ENCODE measurements at regions not wholly inside any gene's neighbourhood (a gene's known extent, or its start where the extent isn't known, plus 50 kb on each side); places are given as distances from the start of the nearest gene placed in this dataset.
A peak's percentile ranks its signal among the peaks of the same experiment; 100 is the strongest.

GRCh38 chr5:10876006-10876744 lies 115.1 kb upstream of the DAP start:
- Histone ChIP-seq H3K9me2 (ENCODE audit: insufficient read depth) (no peaks in the 10 kb centered on the region; the same call in 1 of the 2 replicates), H3K9me3 (ENCODE audit: insufficient read depth, low read depth) (no peaks in the 10 kb centered on the region), H2AFZ (peak overlapping the region; percentile 58), H3K79me2 (ENCODE audit: low read depth) (no peaks in the 10 kb centered on the region), H3K4me3 (no peak overlapping the region), H3K27me3 (ENCODE audit: insufficient read depth, low read depth) (no peaks in the 10 kb centered on the region), H3K4me1 (replicated peaks; ENCODE audit: insufficient read depth) (peaks cover 16% of the 10 kb centered on the region), H3K4me2 (peak overlapping the region; percentile 48; the same call in 1 of the 2 replicates), H4K20me1 (ENCODE audit: insufficient read depth) (no peaks in the 10 kb centered on the region), H3K36me3 (ENCODE audit: low read depth) (no peaks in the 10 kb centered on the region), H3F3A (ENCODE audit: insufficient read depth, low read depth) (peaks cover 13% of the 10 kb centered on the region; the same call in 1 of the 2 replicates), H3K27ac (no peak overlapping the region)
- TF ChIP-seq EZH2 (IDR thresholded peaks at IDR 0.05; ENCODE audit: low read depth) (no peak), CTCF (conservative IDR thresholded peaks at IDR 0.05) (no peak)
- no TSS peak for BruUV-seq (replicated peaks)
- ChIA-PET CTCF (no interaction called here), POLR2A (ENCODE audit: unreplicated experiment) (no interaction called here)
- intact Hi-C loops (cut with micrococcal nuclease; ENCODE audit: unreplicated experiment), result no loop called here
- DNase-seq, result no peak

GRCh38 chr5:10875201-10875768 lies 114.3 kb upstream of the DAP start:
- Histone ChIP-seq H3K9me2 (ENCODE audit: insufficient read depth) (no peaks in the 10 kb centered on the region; the same call in 1 of the 2 replicates), H3K4me2 (peak overlapping the region; percentile 48), H3K4me3 (no peak overlapping the region), H3F3A (ENCODE audit: insufficient read depth, low read depth) (peaks cover 13% of the 10 kb centered on the region; the same call in 1 of the 2 replicates), H3K27ac (peak overlapping the region; percentile 25), H3K4me1 (replicated peaks; ENCODE audit: insufficient read depth) (peaks cover 16% of the 10 kb centered on the region), H3K79me2 (ENCODE audit: low read depth) (no peaks in the 10 kb centered on the region), H3K36me3 (ENCODE audit: low read depth) (no peaks in the 10 kb centered on the region), H4K20me1 (ENCODE audit: insufficient read depth) (no peaks in the 10 kb centered on the region), H2AFZ (peak overlapping the region; percentile 58), H3K27me3 (ENCODE audit: insufficient read depth, low read depth) (no peaks in the 10 kb centered on the region), H3K9me3 (ENCODE audit: insufficient read depth, low read depth) (no peaks in the 10 kb centered on the region)
- POLR2A ChIA-PET (ENCODE audit: unreplicated experiment), result interaction anchor here (0.6 kb wide), 1 partner anchor 15 kb away, joined by 7 read pairs; no protein-coding TSS in a partner anchor
- intact Hi-C loops (cut with micrococcal nuclease; ENCODE audit: unreplicated experiment), result no loop called here
- peak; percentile 25 to 74 for DNase-seq
- no TSS peak for BruUV-seq (replicated peaks)
- no peak for TF ChIP-seq EZH2 (IDR thresholded peaks at IDR 0.05; ENCODE audit: low read depth)
- TF ChIP-seq CTCF (conservative IDR thresholded peaks at IDR 0.05), result no peak
- CTCF ChIA-PET, result no interaction called here

GRCh38 chr5:10874541-10874940 lies 113.5 kb upstream of the DAP start:
- POLR2A ChIA-PET (ENCODE audit: unreplicated experiment), result interaction anchor here (0.6 kb wide), 1 partner anchor 16 kb away, joined by 7 read pairs; no protein-coding TSS in a partner anchor
- Histone ChIP-seq H3K27me3 (ENCODE audit: insufficient read depth, low read depth) (no peaks in the 10 kb centered on the region), H3K9me3 (ENCODE audit: insufficient read depth, low read depth) (no peaks in the 10 kb centered on the region), H3K4me3 (no peak overlapping the region), H3K4me1 (replicated peaks; ENCODE audit: insufficient read depth) (peaks cover 16% of the 10 kb centered on the region), H2AFZ (peak overlapping the region; percentile 58; the same call in 1 of the 2 replicates), H3K36me3 (ENCODE audit: low read depth) (no peaks in the 10 kb centered on the region), H3K27ac (peak overlapping the region; percentile 25; the same call in 1 of the 2 replicates), H3K4me2 (peak overlapping the region; percentile 48; the same call in 1 of the 2 replicates), H3F3A (ENCODE audit: insufficient read depth, low read depth) (peaks cover 13% of the 10 kb centered on the region; the same call in 1 of the 2 replicates), H3K79me2 (ENCODE audit: low read depth) (no peaks in the 10 kb centered on the region), H3K9me2 (ENCODE audit: insufficient read depth) (no peaks in the 10 kb centered on the region; the same call in 1 of the 2 replicates), H4K20me1 (ENCODE audit: insufficient read depth) (no peaks in the 10 kb centered on the region)
- no peak for TF ChIP-seq CTCF (conservative IDR thresholded peaks at IDR 0.05)
- no peak for TF ChIP-seq EZH2 (IDR thresholded peaks at IDR 0.05; ENCODE audit: low read depth)
- BruUV-seq (replicated peaks), result no TSS peak
- intact Hi-C loops (cut with micrococcal nuclease; ENCODE audit: unreplicated experiment), result no loop called here
- no peak for DNase-seq
- CTCF ChIA-PET, result no interaction called here
